ENCODE measurements at regions not wholly inside any gene's neighbourhood (a gene's known extent, or its start where the extent isn't known, plus 50 kb on each side); places are given as distances from the start of the nearest gene placed in this dataset.

GRCh38 chr3:68334367-68334986 lies 597.9 kb downstream of the TAFA4 start:
- 82 to 92% methylated on average over 3 to 4 of the region's 4 CpGs for WGBS, 2 experiments (ENCODE audit: insufficient coverage in 1 of 2, insufficient read length in 1 of 2)
- Mint-ChIP-seq H3K9me3 (no peaks in the 10 kb centered on the region), H3K4me1 (no peaks in the 10 kb centered on the region), H3K4me3 (no peak overlapping the region), H3K27ac (no peak overlapping the region), H3K36me3 (ENCODE audit: low read depth) (no peaks in the 10 kb centered on the region), H3K27me3 (ENCODE audit: insufficient read depth) (no peaks in the 10 kb centered on the region)
- H3K4me3 ChIP-seq (ENCODE audit: low read length): no peak overlapping the region
- H3K27ac ChIP-seq (ENCODE audit: low read depth, low read length): no peak overlapping the region
- TF ChIP-seq CTCF (conservative IDR thresholded peaks at IDR 0.05): no peak
- no peaks in the 10 kb centered on the region for H3K4me1 ChIP-seq (ENCODE audit: control insufficient read depth, insufficient read depth, low read length)
- H3K27me3 ChIP-seq (ENCODE audit: control insufficient read depth, insufficient read depth, low read length, poor library complexity, severe bottlenecking): no peaks in the 10 kb centered on the region
- no peaks in the 10 kb centered on the region for H3K36me3 ChIP-seq (ENCODE audit: control insufficient read depth, insufficient read depth, low read length)
- DNase-seq: no peak
- H3K9ac ChIP-seq (ENCODE audit: extremely low read depth, low read length, poor library complexity, severe bottlenecking): no peak overlapping the region
- no peaks in the 10 kb centered on the region for H3K9me3 ChIP-seq (ENCODE audit: control insufficient read depth, low read length)

DNA sequence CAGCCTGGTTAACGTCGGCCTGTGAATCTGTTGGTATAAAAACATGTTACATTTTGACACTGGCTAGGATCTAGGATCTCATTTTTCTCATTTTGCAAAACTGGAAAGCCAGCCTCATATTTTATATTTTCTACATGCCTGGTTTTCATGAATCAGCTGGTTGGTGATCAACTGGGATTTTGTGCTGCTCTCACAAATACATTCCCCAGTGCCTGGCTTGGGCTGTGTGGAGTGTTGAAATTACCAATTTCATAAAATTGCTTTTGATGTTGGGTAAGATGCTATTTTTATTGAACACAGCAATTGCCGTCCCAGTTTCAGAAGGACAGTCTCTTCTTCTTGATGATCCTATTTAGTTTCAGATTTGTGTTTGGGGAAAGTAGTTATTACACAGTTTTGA lies 604.3 kb downstream of the TAFA4 start:
- no peaks in the 10 kb centered on the region for H3K36me3 Mint-ChIP-seq (ENCODE audit: low read depth)
- H3K4me1 Mint-ChIP-seq: no peaks in the 10 kb centered on the region
- Histone ChIP-seq H3K27me3 (ENCODE audit: control insufficient read depth, insufficient read depth, low read length, poor library complexity, severe bottlenecking) (no peaks in the 10 kb centered on the region), H3K9me3 (ENCODE audit: control insufficient read depth, low read length) (no peaks in the 10 kb centered on the region), H3K36me3 (ENCODE audit: control insufficient read depth, insufficient read depth, low read length) (no peaks in the 10 kb centered on the region), H3K9ac (ENCODE audit: extremely low read depth, low read length, poor library complexity, severe bottlenecking) (no peak overlapping the region), H3K4me3 (ENCODE audit: low read length) (no peak overlapping the region), H3K27ac (ENCODE audit: low read depth, low read length) (no peak overlapping the region), H3K4me1 (ENCODE audit: control insufficient read depth, insufficient read depth, low read length) (no peaks in the 10 kb centered on the region)
- H3K9me3 Mint-ChIP-seq: no peaks in the 10 kb centered on the region
- no peak for TF ChIP-seq CTCF (conservative IDR thresholded peaks at IDR 0.05)
- 86 to 94% methylated on average over 1 to 3 of the region's 3 CpGs for WGBS, 2 experiments (ENCODE audit: insufficient coverage in 1 of 2, insufficient read length in 1 of 2)
- no peak overlapping the region for H3K27ac Mint-ChIP-seq
- no peaks in the 10 kb centered on the region for H3K27me3 Mint-ChIP-seq (ENCODE audit: insufficient read depth)
- H3K4me3 Mint-ChIP-seq: no peak overlapping the region
- DNase-seq: no peak

DNA sequence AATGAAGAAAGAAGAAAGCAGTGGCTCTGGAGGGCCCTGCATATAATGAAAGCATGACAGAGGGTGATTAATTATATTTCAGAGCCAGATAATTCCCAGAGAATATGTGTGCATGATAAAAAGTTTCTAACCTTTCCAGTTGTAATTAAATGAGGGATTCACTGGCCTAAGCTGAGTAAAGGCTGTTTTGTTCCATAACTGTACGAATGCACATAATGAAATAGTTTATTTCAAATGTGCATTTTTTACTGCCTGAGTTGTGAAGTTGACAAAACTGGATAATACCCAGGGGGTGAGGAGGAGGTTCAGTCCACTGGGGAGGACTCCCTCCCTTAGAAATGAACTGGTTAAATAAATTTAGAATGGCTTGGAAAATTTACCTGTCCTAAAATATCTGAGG lies 616.4 kb downstream of the TAFA4 start:
- 83% methylated on average over 1 of the region's 1 CpG; no CpG with 5 or more reads in 1 of the 2 experiments for WGBS, 2 experiments (ENCODE audit: insufficient coverage in 1 of 2, insufficient read length in 1 of 2)
- DNase-seq: no peak
- H3K4me3 ChIP-seq (ENCODE audit: low read length): no peak overlapping the region

More for the DNA sequence above, 616.4 kb downstream of the TAFA4 start:
- H3K9ac ChIP-seq (ENCODE audit: extremely low read depth, low read length, poor library complexity, severe bottlenecking): no peak overlapping the region
- H3K4me3 Mint-ChIP-seq: no peak overlapping the region
- no peaks in the 10 kb centered on the region for H3K4me1 ChIP-seq (ENCODE audit: control insufficient read depth, insufficient read depth, low read length)
- H3K36me3 ChIP-seq (ENCODE audit: control insufficient read depth, insufficient read depth, low read length): no peaks in the 10 kb centered on the region
- no peaks in the 10 kb centered on the region for H3K4me1 Mint-ChIP-seq
- no peak overlapping the region for H3K27ac ChIP-seq (ENCODE audit: low read depth, low read length)
- H3K36me3 Mint-ChIP-seq (ENCODE audit: low read depth): no peaks in the 10 kb centered on the region
- H3K27ac Mint-ChIP-seq: no peak overlapping the region
- H3K27me3 Mint-ChIP-seq (ENCODE audit: insufficient read depth): no peaks in the 10 kb centered on the region
- peaks cover 13% of the 10 kb centered on the region for H3K9me3 ChIP-seq (ENCODE audit: control insufficient read depth, low read length)
- TF ChIP-seq CTCF (conservative IDR thresholded peaks at IDR 0.05): no peak
- peaks cover 19% of the 10 kb centered on the region for H3K9me3 Mint-ChIP-seq
- no peaks in the 10 kb centered on the region for H3K27me3 ChIP-seq (ENCODE audit: control insufficient read depth, insufficient read depth, low read length, poor library complexity, severe bottlenecking)

All from endodermal cell (in vitro differentiated cells).